ENCODE measurements at regions not wholly inside any gene's neighbourhood (a gene's known extent, or its start where the extent isn't known, plus 50 kb on each side); places are given as distances from the start of the nearest gene placed in this dataset.

- DNase-seq (ENCODE audit: low read depth), result no peak
- no peak for TF ChIP-seq CTCF (IDR thresholded peaks at IDR 0.05; ENCODE audit: insufficient read depth, low read length, severe bottlenecking)
- no peak overlapping the region for H3K4me3 ChIP-seq (ENCODE audit: low read depth, low read length)
- H3K36me3 ChIP-seq (ENCODE audit: control insufficient read depth, insufficient read depth, low read length), result no peaks in the 10 kb centered on the region
- no peaks in the 10 kb centered on the region for H3K27me3 ChIP-seq (ENCODE audit: control insufficient read depth, insufficient read depth, low read length)
- FAIRE-seq, result no peak
Measured at GRCh38 chr10:129151281-129151680, 315.8 kb upstream of the MGMT start.

GRCh38 chr10:129156406-129156805 lies 310.6 kb upstream of the MGMT start:
- FAIRE-seq (no peak), DNase-seq (ENCODE audit: low read depth) (no peak)
- H3K4me3 ChIP-seq (ENCODE audit: low read depth, low read length), result no peak overlapping the region
- no peaks in the 10 kb centered on the region for H3K27me3 ChIP-seq (ENCODE audit: control insufficient read depth, insufficient read depth, low read length)
- no peak for TF ChIP-seq CTCF (IDR thresholded peaks at IDR 0.05; ENCODE audit: insufficient read depth, low read length, severe bottlenecking)
- no peaks in the 10 kb centered on the region for H3K36me3 ChIP-seq (ENCODE audit: control insufficient read depth, insufficient read depth, low read length)

- DNase-seq (ENCODE audit: low read depth) (no peak), FAIRE-seq (no peak)
- TF ChIP-seq CTCF (IDR thresholded peaks at IDR 0.05; ENCODE audit: insufficient read depth, low read length, severe bottlenecking), result no peak
- Histone ChIP-seq H3K27me3 (ENCODE audit: control insufficient read depth, insufficient read depth, low read length) (no peaks in the 10 kb centered on the region), H3K4me3 (ENCODE audit: low read depth, low read length) (no peak overlapping the region), H3K36me3 (ENCODE audit: control insufficient read depth, insufficient read depth, low read length) (no peaks in the 10 kb centered on the region)
Measured at GRCh38 chr10:129157185-129157584, 309.9 kb upstream of the MGMT start.

- peak; percentile 40 for DNase-seq (ENCODE audit: low read depth)
- FAIRE-seq, result no peak
Measured at GRCh38 chr10:129161150-129161549, 305.9 kb upstream of the MGMT start.

GRCh38 chr10:129163531-129163930 lies 303.5 kb upstream of the MGMT start:
- FAIRE-seq, result no peak
- DNase-seq (ENCODE audit: low read depth), result peak; percentile 7
- Histone ChIP-seq H3K4me3 (ENCODE audit: low read depth, low read length) (no peak overlapping the region), H3K36me3 (ENCODE audit: control insufficient read depth, insufficient read depth, low read length) (no peaks in the 10 kb centered on the region), H3K27me3 (ENCODE audit: control insufficient read depth, insufficient read depth, low read length) (no peaks in the 10 kb centered on the region)
- TF ChIP-seq CTCF (IDR thresholded peaks at IDR 0.05; ENCODE audit: insufficient read depth, low read length, severe bottlenecking), result no peak

More at GRCh38 chr10:129161150-129161549, 305.9 kb upstream of the MGMT start:
- no peak overlapping the region for H3K4me3 ChIP-seq (ENCODE audit: low read depth, low read length)
- no peak for TF ChIP-seq CTCF (IDR thresholded peaks at IDR 0.05; ENCODE audit: insufficient read depth, low read length, severe bottlenecking)
- H3K27me3 ChIP-seq (ENCODE audit: control insufficient read depth, insufficient read depth, low read length), result no peaks in the 10 kb centered on the region
- no peaks in the 10 kb centered on the region for H3K36me3 ChIP-seq (ENCODE audit: control insufficient read depth, insufficient read depth, low read length)

GRCh38 chr10:129165076-129165720 lies 301.8 kb upstream of the MGMT start:
- no peaks in the 10 kb centered on the region for H3K27me3 ChIP-seq (ENCODE audit: control insufficient read depth, insufficient read depth, low read length)
- FAIRE-seq, result no peak

More at GRCh38 chr10:129165076-129165720, 301.8 kb upstream of the MGMT start:
- no peak for TF ChIP-seq CTCF (IDR thresholded peaks at IDR 0.05; ENCODE audit: insufficient read depth, low read length, severe bottlenecking)
- Histone ChIP-seq H3K4me3 (ENCODE audit: low read depth, low read length) (no peak overlapping the region), H3K36me3 (ENCODE audit: control insufficient read depth, insufficient read depth, low read length) (no peaks in the 10 kb centered on the region)
- no peak for DNase-seq (ENCODE audit: low read depth)

Data from bronchial epithelial cell (primary cell).